Activated naive CD8-positive, alpha-beta T cell treated with anti-CD3 and anti-CD28 coated beads, Interleukin-2, amount 50 U/mL, for 16 hours (primary cell): ENCODE measurements at regions not wholly inside any gene's neighbourhood (a gene's known extent, or its start where the extent isn't known, plus 50 kb on each side); places are given as distances from the start of the nearest gene placed in this dataset.

Experiments used
- DNase-seq: peaks from one replicate; pipeline ENCODE4 v3.0.0-alpha.2; 2020; ENCODE audit warnings: low read depth, low spot score

- DNase-seq, result no peak
These were observed 744.5 kb upstream of the C9orf72 start for GRCh38 chr9:28317745-28318144.

- no peak for DNase-seq
These were observed 745.2 kb upstream of the C9orf72 start for GRCh38 chr9:28318515-28318914.

GRCh38 chr9:28319981-28320380, 746.7 kb upstream of the C9orf72 start:
- no peak for DNase-seq

DNA sequence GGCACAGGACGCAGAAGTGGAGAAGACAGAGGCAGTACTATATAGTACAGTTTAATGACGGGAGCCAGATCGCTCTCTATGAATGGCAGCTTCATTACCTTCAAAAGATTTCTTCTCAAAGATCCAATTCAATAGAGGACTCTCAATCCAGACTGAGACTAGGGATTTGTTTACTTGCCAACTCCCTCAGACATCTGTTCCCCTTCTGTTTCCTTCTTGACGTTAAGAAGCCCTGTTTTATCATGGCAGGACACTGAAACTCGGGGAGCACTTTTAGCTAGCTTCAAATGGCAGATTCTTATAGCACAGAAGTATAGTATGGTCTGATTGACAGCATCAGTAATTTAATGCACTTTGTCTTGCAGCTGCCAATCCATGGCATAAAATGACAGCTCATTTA, 747.3 kb upstream of the C9orf72 start:
- DNase-seq, result no peak

DNA sequence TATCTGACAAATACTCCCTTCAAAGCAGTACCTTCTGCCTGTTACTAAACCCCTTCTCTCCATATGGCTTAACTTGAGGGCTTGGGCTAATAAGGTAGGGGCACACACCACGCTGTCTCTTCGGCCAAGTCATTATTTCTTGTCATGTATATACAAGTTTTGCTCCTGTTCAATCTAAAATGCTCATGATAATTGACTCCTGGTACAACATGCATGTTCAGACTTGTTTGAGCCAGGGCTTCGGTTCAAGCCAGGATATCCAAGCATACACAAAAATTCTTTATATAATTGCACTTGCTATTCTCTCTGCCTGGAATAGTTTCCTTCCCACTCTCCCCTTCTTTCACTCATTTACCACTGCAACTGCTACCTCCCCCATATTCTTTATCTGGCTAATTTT, 756.0 kb upstream of the C9orf72 start:
- no peak for DNase-seq

GRCh38 chr9:28332648-28333047, 759.4 kb upstream of the C9orf72 start:
- no peak for DNase-seq

DNA sequence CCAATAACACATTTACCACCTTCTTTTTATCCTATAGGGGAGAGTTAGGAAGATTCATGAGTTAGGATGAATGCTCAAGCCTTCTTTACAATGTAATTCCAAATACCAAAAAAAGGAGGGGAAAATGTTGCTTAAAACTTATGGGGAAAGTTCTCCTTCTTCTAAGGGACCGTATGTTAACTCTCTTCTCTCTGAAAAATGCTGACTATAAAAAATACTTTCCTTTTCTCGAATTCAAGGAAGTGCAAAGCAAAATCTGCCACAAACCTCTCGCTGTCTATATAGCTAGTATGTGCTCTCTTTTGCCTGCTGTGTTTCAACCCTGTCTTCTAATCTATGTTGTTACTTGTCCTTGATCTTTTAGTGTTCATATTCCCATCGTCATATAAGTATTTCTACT, 768.6 kb upstream of the C9orf72 start:
- no peak for DNase-seq

GRCh38 chr9:28342815-28343338, 769.6 kb upstream of the C9orf72 start:
- DNase-seq, result no peak

DNA sequence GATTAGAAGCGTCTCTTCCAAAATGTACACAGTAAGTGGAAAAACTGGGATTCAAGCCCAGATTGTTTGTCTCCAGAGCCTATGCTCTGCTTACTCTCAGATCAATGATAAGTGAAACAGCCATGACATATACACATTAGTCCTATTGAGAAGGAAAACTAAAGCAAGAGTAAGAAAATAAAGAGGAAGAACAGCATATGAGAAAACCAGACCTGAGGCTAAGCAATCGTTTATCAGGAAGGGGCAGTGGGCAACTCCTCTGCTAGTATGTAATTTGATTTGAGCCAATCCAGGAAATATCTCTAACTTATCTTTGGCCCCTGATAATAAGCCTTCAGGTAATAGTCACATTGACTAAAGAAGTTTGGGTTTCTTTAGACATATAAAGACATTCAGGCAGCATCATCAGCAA, 789.9 kb upstream of the C9orf72 start:
- no peak for DNase-seq

- no peak for DNase-seq
These were observed 791.8 kb upstream of the C9orf72 start for GRCh38 chr9:28365020-28365640.

GRCh38 chr9:28365728-28366127, 792.4 kb upstream of the C9orf72 start:
- DNase-seq, result no peak

GRCh38 chr9:28378231-28378630, 805.0 kb upstream of the C9orf72 start:
- DNase-seq, result no peak

DNA sequence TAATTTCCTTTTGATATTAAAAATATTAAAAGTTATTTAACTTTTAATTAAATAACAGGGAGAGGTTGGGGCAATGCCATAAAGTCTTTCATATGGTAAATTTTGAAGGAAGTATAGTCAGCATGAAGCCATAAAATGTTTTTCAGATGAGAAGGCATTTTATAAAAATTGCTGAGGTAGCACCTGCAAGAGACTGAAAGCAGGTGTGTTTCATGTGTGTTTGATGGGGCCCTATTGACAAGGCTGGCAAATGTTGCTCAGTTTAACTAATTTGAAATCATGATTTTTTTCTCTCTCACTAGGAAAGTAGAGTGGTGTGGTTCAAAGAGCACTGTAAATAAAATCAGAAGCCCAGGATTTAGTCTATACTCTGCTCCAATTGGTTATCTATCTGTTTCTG, 805.8 kb upstream of the C9orf72 start:
- DNase-seq, result no peak

DNA sequence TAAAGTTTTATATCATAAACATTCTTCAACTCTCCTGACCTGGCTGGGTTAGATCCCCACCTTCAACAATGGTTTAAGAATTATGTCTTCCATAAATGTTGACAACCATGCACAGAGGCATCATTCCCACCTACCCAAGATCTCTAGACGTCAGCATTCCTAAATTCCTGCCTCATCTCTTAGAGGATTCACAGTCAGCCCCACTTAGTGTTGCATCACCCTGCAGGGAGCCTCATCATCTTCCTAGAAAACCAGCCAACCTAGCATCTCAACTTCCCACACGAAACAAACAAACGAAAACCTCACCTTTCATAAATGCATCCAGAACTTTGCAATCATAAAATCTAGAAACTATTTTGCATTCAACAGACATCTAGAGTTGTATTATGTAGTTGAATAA, 816.1 kb upstream of the C9orf72 start:
- no peak for DNase-seq

DNA sequence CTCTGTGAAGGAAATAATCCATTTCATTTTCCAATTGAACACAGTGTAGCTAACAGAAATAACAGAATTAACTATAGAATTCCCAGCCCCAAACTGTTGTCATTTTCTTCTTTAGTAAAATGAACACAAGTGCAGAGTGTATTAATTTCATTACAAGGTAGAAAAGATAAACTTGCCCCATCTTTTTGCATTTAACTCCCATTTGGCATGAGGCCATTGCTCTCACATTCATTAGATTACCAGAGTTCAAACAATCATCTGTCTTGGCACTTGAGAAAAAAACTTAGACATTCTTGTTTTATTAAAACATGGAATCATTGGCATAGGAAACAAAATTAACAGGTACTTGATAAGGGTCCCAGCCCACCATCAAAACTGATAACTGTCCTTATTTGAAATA, 821.5 kb upstream of the C9orf72 start:
- DNase-seq, result no peak

GRCh38 chr9:28396058-28396457, 822.8 kb upstream of the C9orf72 start:
- no peak for DNase-seq

DNA sequence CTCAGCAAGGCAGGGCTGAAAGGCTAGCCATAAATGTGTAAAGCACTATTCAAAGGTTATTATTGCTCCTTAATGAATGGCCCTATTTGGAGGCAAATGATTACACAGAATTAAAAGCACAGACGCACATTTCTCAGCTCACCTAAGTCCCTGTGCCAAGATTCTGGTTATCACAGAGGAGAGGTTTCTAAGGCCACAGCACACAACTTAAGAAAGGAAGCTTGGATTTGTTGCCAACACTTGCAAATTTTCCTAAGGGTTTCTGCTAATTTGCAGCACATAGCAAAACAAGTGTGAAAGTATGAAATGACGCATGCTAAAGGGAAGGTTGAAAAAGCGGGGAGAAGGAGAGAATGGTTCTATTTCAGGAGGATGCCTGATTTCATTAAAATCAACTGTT, 834.1 kb upstream of the C9orf72 start:
- DNase-seq, result no peak

GRCh38 chr9:28409919-28410318, 836.6 kb upstream of the C9orf72 start:
- no peak for DNase-seq

DNA sequence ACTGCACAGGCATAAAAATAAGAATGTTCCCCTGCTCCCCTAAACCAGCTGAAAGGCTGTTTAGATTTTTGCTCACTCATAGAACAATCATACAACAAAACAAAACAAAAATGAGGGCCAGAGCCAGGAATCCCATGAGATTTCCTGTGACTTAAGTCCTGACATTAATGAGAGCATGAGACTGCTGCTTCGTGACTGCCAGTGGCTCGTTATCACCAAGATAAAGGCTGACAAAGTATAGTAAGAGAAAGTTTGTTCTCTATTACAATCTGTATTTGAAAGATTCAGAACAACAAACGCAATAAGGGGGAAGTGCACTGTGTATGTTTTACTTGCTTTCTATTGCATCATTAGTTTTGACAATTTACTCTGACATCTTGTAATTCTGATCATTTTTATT, 837.1 kb upstream of the C9orf72 start:
- no peak for DNase-seq

DNA sequence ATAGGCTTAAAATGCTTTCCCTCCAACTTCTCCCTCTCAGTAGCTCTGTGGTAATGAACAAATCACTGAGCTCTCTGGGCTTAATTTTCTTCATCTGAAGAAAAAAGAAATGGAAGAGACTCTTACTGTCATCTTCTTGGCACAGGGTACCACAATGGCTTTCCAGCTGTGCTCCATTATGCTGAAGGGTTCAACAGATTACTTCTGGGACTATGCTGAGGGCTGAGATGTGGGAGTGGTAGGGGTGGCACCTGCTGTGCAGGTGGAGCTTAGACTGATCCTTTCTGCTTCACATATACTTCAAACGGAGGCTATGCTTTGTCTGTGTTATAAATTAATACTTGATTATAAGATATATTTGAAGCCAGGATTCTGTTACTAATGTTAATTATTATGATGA, 840.2 kb upstream of the C9orf72 start:
- no peak for DNase-seq

DNA sequence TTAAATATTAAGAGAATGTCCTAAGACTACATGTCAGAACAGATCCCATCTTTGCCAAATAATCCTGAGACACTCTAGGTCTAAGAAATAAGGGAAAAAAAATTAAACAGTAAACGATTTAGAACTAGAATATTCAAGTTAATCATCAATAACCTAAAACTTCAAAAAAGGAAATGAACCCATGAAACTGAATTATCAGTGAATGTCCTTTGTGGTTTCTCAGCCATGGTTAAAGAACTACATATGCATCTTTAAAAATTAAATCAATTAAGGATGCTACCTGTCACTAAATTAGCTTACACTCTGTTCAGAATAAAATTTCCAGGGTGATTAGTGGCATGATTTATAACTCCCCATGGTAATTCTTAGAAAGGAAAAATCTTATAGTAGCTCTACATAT, 850.0 kb upstream of the C9orf72 start:
- no peak for DNase-seq

DNA sequence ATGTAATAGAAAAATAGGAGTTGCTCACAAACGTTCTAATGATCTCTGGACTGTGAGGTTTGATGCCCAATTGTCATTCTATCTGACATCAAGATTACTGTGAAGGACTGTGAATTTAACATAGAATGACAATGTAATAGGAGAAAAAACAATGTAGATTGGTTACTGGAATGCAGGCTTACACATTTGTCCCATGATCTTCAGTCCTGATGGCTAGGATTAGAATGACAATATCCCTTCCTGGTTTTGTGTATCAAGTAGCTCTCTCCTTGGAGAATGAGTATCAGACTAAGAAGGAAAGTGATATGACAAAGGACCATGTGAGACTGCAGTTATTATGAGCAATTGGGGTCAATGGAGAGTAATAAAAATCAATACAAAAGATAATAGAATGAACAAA, 862.2 kb upstream of the C9orf72 start:
- no peak for DNase-seq

DNA sequence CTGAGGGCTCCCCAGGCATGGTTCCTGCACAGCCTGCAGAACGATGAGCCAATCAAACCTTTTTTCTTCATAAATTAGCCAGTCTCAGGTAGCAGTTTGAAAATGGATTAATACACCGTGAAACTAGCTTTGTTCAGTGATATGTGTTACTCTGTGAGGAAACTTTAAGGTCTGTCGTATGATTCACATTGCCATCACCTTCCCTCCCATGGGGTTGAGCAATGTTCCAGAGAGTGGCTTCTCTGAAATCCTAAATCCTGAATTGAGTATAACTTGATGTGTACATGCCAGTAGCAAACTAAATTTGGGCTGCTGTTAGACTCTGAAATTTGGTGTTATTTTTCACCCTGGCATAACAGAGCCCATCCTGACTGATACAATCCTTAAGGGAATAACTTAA, 866.4 kb upstream of the C9orf72 start:
- no peak for DNase-seq

DNA sequence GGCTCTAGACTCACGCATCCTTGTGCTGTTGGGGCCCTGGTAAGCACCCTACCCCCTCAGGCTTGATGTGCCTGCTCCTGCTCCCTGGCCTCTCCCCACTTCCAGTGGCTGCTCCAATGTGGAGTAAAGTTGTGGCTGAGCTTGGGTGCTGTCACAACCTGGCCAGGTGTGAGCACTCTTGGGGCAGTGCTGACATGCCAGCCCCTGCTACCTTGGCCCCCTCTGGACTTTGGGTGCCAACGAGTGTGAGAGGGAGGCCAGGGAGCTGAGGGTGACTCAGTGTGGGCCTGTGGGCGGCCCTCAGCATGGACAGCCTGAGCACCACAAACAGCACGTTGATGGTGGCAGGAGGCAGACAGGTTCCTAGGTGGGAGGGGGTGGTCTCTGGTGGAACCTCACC, 870.2 kb upstream of the C9orf72 start:
- no peak for DNase-seq
